ENCODE measurements at regions not wholly inside any gene's neighbourhood (a gene's known extent, or its start where the extent isn't known, plus 50 kb on each side); places are given as distances from the start of the nearest gene placed in this dataset.

DNA sequence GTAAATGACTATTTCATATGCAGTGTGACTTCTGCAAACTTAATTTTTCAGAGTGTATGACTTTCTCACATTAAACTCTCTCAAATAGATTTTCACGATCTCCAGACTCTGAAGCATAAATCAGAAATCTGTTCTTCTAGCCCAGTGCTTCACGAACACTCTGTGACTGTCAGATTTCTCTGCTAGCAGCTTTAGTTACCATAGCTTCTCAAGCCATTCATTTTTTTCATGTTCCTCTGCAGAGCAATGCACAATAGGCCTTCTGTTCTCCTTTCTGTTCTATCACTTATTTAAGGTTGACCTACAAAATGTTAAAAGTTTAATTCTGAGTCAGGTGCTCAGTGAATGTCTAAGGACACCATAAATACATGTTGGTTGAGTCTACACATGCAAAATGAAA lies 1102.2 kb downstream of the TUSC7 start:
- TF ChIP-seq POLR2A (IDR thresholded peaks at IDR 0.05), result no peak
- TF ChIP-seq, protein P1, sequence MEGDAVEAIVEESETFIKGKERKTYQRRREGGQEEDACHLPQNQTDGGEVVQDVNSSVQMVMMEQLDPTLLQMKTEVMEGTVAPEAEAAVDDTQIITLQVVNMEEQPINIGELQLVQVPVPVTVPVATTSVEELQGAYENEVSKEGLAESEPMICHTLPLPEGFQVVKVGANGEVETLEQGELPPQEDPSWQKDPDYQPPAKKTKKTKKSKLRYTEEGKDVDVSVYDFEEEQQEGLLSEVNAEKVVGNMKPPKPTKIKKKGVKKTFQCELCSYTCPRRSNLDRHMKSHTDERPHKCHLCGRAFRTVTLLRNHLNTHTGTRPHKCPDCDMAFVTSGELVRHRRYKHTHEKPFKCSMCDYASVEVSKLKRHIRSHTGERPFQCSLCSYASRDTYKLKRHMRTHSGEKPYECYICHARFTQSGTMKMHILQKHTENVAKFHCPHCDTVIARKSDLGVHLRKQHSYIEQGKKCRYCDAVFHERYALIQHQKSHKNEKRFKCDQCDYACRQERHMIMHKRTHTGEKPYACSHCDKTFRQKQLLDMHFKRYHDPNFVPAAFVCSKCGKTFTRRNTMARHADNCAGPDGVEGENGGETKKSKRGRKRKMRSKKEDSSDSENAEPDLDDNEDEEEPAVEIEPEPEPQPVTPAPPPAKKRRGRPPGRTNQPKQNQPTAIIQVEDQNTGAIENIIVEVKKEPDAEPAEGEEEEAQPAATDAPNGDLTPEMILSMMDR (IDR thresholded peaks at IDR 0.05), result no peak

Data from prostate gland (tissue), 2 donors.